GM12865 (cell line): ENCODE measurements at regions not wholly inside any gene's neighbourhood (a gene's known extent, or its start where the extent isn't known, plus 50 kb on each side); places are given as distances from the start of the nearest gene placed in this dataset.

ENCODE experiments used
- DNase-seq: peaks from one replicate; pipeline ENCODE4 v3.0.0; 2010; ENCODE audit warnings: low read depth
- H3K4me3 ChIP-seq: 2 replicates; pipeline ENCODE4 v1.5.1; 2011; ENCODE audit warnings: mild to moderate bottlenecking, low read depth, low read length, control low read depth
- CTCF ChIP-seq: IDR thresholded peaks from 2 replicates; pipeline ENCODE4 v1.5.1; 2011; ENCODE audit warnings: low read length, control low read depth, low read depth, inconsistent platforms; ENCODE audit not compliant: insufficient read depth; ENCODE audit errors: missing control alignments

GRCh38 chr19:28152195-28152594 lies 1060.8 kb downstream of the UQCRFS1 start:
- no peak for DNase-seq
- H3K4me3 ChIP-seq: no peak overlapping the region
- TF ChIP-seq CTCF: no peak

GRCh38 chr19:28150129-28150528 lies 1062.8 kb downstream of the UQCRFS1 start:
- no peak for TF ChIP-seq CTCF
- H3K4me3 ChIP-seq: no peak overlapping the region
- DNase-seq: no peak

- DNase-seq: no peak
- TF ChIP-seq CTCF: no peak
- H3K4me3 ChIP-seq: no peak overlapping the region
Measured at GRCh38 chr19:28148554-28148953, 1064.4 kb downstream of the UQCRFS1 start.

GRCh38 chr19:28142258-28142657 lies 1070.7 kb downstream of the UQCRFS1 start:
- TF ChIP-seq CTCF: no peak
- no peak for DNase-seq
- H3K4me3 ChIP-seq: no peak overlapping the region

- DNase-seq: no peak
- TF ChIP-seq CTCF: no peak
- H3K4me3 ChIP-seq: no peak overlapping the region
Measured at GRCh38 chr19:28140201-28140600, 1072.8 kb downstream of the UQCRFS1 start.

GRCh38 chr19:28137772-28138171 lies 1075.2 kb downstream of the UQCRFS1 start:
- DNase-seq: no peak
- no peak for TF ChIP-seq CTCF
- H3K4me3 ChIP-seq: no peak overlapping the region

- H3K4me3 ChIP-seq: no peak overlapping the region
- DNase-seq: no peak
- TF ChIP-seq CTCF: no peak
Measured at GRCh38 chr19:28136796-28137195, 1076.2 kb downstream of the UQCRFS1 start.
